GM19328 (cell line): ENCODE measurements at regions not wholly inside any gene's neighbourhood (a gene's known extent, or its start where the extent isn't known, plus 50 kb on each side); places are given as distances from the start of the nearest gene placed in this dataset.
"Not testable (repeated sequence)": the region's sequence is repeated elsewhere in the genome, so short reads cannot be mapped to it uniquely, and the experiment has no call there.

Experiments
- ATAC-seq: cut with Tn5 transposase; IDR thresholded peaks from one replicate; pipeline ENCODE4 v1.9.1; 2021; ENCODE audit warnings: mild to moderate bottlenecking, moderate library complexity; ENCODE audit not compliant: unreplicated experiment

DNA sequence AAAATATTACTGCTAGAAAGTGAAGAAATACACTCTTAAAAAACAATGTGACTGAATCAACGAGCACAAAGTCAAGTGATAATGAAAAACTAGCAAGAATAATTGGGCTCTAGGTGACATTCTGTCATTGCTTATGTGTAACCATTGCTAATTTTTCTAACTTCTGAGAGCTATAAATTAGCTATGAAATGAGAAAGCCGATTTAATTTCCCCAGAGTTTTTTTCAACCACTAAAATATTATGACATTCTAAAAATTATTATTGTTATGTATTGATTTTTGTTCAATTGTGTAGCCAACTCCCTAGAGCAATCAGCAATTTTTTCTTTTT, 458.6 kb upstream of the ATXN8OS start:
- no peak for ATAC-seq

DNA sequence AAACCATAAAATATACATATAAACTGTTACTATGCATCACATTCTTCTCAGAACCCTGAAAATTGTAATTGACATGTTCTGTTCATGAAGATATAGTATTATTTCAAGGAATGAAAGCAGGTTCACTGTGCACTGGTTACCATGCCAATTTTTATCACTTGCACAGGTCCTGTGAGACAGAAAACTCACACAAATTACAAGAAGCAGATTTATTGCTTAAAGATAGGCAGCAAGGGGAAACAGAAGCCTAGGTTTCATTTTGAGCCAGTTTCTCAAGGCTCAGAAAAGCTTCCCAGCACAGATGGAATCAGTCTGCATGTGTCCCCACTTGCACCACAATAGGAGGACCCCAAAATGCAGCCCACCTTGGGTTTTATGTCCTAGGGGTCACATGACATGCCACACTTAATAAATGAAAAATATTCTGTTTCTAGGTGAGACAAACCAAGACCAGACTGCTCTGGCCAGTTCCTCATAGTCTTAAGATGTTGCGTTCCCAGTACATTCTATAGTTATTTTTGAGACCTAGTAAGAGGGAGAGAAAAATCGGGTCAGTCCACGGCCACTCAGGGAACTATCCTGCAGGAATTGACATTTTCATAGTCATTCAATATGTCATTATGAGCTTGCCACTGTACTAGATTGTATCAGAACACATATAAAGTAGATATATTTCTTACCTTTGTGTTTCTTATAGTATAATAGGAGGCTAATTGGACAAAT, 459.1 kb upstream of the ATXN8OS start:
- ATAC-seq = no peak

DNA sequence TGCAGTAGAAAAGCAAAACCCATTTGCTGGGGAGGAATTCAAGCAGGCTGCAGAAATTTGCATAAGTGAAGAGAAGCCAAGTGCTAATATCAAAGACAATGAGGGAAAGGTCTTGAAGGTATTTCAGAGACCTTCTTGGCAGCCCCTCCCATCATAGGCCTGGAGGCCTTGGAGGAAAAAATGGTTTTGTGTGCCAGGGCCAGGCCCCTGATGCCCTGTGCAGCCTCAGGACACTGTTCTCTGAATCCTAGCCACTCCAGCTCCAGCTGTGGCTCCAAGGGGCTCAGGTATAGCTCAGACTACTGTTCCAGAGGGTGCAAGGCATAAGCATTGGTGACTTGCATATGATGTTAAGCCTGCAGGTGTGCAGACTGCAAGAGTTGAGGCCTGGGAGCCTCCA, 463.2 kb upstream of the ATXN8OS start:
- ATAC-seq = no peak

DNA sequence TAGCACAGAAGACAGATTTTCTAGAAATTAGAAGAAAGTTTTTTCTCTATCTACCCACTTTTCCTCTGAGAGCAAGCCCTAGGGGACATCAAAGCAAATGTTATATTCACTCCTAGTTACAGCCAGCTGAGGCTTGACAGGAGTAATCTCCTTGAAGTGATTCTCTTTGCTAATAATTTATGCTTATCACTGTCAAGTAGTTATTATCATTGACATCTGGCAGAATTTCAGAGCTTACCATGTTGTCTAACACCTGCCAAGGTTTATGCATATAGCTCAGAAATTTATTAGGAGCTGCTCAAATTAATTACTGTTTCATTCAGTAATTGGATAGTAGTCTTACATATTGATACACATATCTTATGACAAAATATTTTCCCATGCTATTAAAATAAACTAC, 465.9 kb upstream of the ATXN8OS start:
- no peak for ATAC-seq

DNA sequence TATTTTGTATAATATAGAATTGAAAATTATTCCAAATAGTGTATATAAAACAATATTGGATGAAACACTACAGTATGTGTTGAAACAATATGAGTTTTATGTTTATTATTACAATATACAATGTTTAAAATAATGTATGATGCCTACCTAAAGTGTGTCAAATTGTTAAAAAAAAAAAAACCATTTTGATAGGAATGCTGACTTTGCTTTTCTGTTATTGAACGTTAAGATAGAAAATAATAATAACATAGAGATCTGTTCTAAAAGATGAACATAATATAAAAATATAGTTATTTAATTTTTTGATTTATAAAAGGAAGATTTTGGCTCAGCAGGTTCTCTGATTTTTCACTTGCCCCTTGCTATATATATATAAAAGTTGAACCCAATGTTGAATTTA, 474.6 kb upstream of the ATXN8OS start:
- no peak for ATAC-seq

DNA sequence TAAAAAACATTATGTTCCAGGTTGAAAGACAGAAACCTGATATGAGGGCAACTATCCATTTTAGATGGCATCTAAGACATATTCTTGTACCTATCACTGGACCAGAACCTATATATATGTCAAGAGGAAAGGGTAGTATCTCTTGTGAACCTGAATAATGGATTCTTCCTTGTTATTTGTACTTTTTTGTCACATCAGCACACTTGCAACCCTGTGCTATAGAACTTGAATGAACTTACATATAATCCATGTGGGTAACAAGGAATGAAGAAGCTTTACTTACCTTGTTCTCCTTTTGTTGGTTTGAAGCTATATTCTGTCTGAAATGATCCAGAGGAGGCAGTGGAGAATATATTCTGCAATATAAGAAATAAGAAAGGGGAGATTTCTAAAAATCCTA, 483.7 kb upstream of the ATXN8OS start:
- no peak for ATAC-seq

DNA sequence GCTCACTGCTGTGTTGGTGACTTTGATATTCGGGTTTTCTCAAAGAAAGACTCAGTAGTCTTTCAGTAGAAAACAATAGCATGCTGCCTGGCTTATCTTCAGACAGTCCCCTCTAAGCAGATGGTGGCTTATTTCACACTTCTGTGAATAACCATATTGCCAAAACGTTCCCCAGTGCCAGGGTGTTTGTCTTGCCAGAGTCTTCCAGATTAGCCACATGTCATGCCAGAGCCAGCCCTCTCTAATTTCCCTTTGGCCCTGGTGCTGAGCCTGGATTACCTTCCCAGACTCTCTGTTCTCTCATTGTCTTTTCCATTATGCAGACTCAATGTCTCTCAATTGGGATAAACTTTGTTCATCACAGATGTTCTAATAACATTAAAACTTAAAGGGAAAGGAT, 488.0 kb upstream of the ATXN8OS start:
- ATAC-seq = no peak

DNA sequence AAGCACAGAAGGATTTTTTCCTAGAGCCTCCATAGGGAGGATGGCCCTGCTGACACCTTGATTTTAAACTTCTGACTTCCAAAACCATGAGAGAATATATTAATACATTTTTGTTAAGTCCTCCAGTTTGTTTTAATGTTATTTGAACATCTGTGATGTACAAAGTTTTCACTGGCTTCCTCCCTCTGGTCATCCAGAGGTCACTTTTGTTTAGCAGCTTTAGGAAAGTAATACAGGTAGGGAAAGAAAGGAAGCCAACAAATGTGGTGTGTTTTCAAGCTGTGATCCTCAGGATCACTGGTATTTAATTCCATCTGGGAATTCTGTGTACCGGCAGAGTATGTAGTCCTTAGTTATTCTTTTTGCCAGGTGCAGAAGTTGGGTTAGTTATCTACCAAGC, 488.8 kb upstream of the ATXN8OS start:
- no peak for ATAC-seq

DNA sequence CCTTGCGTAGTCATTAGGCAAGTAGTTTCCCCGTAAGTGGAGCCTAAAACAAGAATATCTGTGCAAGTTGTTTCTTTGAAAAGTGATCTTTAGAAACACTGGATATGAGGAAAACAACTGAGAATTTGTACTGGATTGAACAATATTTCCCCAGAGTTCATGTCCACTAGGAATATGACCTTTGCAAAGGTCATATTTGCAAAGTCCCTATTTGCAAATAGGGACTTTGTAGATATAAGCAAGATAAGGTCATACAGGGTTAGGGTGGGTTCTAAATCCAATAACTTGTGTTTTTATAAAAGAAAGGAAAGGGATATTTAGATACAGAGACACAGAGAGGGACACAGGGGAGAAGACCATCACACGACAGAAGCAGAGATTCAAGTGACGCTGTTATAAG, 489.2 kb upstream of the ATXN8OS start:
- no peak for ATAC-seq

DNA sequence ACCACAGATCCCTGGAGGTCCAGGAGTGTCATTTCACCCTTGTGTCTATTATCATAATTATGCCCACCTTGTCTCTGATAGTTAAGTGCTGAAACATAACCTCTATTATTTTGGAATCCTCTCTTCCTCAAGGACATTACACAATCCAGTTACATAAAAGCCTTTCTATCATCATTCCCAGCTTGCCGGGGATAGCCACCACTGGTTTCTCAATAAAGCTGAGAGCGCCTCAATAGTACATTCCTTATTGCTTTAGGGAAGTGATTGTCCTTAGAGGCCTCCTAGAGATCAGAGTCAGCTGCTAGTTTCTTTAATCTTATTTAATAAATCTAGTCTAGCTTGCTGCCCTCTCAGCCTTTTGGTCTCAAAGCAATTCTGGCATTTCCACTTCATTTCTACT, 490.0 kb upstream of the ATXN8OS start:
- no peak for ATAC-seq

DNA sequence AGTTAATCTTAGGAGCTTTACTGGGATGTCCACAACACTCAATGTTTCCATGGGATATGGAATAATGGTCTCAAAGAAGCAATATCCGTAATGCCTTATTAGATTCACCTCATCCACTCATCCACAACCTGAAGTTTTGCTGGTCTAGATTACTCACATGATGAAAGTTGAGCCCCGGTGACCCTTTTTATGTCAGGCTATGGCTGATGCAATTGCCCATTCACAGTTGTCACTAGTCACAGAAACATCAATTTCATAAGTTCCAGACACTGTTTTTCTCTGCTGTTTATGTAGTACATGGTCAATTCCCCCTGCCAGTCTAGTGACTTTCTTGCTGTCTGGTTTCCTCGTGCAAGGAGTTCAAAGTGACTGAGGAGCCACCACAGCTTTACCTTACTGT, 491.2 kb upstream of the ATXN8OS start:
- no peak for ATAC-seq

DNA sequence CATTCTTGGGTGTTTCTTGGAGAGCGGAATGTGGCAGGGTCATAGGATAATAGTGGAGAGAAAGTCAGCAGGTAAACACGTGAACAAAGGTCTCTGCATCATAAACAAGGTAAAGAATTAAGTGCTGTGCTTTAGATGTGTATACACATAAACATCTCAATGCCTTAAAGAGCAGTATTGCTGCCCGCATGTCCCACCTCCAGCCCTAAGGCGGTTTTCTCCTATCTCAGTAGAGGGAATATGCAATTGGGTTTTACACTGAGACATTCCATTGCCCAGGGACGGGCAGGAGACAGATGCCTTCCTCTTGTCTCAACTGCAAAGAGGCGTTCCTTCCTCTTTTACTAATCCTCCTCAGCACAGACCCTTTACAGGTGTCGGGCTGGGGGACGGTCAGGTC, 492.6 kb upstream of the ATXN8OS start:
- not testable (repeated sequence) for ATAC-seq

DNA sequence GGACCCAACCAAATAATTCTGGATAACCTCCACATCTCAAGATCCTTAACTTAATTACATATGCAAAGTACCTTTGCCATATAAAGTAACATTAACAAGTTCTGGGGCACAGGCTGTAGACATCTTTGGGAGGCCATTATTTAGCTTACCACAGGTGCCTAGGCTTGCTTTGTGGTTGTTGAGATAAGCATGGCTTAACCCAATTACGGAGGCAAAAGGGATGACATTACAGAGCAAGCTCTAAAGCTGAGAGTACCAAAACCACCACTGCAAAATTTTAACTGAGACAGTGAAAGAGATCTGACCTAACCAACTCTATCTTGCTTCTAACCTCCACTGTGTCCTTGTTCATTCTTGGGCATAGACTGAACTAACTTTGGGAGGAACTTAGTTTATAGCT, 502.9 kb upstream of the ATXN8OS start:
- no peak for ATAC-seq

DNA sequence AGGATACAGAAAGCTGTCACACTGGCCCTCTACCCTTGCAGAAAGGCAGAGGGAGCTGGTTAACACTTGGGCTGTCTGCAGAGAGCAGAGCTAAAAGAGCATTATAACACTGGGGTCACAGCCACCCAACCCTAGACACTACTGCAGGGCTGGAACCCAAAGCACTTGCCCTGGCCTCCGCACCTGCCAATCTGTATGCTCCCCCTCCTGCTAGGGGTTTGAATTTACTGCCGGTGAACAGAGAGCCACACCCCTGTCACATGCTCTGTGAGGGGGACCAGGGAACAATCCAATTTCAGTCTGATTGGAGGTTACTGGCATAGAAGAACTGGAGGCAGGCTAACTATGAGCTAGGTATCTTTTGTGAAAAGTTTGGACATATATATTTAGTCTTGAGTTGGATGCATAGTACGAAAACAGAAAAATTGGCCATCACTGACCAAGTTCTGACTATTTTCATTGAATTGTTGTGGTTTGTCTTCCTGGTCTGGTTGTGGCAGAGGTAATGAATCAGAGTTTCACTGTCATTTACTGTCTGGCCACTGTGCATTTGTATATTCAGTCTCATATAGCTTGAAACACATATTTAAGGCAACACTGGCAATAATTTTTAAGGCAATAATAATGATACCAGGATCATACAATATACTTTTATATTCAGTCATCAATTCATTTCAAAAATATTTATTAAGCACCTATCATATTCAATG, 504.3 kb upstream of the ATXN8OS start:
- no peak for ATAC-seq

DNA sequence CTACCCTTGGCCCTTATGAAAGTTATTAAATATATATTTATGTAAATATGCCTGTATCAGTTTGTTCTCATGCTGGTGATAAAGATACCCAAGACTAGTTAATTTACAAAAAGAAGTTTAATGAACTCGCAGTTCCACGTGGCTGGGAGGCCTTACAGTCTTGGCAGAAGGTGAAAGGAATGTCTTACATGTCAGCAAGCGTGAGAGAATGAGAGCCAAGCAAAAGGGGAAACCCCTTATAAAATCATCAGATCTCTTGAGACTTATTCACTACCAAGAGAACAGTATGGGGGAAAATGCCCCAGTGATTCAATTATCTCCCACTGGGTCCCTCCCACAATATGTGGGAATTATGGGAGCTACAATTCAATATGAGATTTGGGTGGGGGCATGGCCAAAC, 506.0 kb upstream of the ATXN8OS start:
- no peak for ATAC-seq

DNA sequence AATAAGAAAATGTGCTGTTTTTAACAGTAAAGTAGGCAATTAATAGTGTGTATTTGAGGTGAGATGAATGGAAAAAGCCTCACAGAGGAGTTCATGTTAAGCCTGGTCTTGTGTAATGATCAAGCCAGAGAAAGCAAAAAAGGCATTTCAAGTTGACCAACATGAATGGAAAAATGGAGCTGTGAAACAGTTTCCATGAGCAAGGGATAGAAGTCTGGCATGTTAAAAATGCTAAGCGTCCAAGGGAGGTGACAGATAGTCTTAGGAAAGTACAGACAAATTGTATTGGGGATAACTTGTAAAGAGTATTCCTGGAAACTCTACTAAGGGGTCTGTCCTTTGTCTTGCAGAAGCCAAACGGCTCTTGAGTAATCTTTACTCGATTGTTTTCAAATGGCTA, 506.8 kb upstream of the ATXN8OS start:
- ATAC-seq = no peak

DNA sequence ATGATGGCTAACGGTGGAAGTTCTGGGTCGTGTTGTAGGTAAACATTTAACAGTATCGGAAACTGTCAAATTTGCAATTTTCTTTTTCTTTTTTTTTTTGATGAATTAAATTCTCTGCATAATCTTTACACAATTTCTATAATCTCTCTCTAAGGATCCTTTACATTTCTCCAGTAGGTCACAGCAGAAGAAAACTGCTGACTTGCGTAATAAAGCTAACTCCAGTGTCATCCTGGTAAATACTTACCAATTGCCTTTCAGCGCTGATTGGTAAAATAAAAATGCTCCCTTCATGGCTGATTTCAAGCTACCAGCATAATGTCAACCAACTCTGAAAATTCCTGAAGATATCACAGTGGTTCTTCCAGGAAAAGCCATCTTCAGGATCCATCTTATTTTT, 510.5 kb upstream of the ATXN8OS start:
- ATAC-seq = no peak

DNA sequence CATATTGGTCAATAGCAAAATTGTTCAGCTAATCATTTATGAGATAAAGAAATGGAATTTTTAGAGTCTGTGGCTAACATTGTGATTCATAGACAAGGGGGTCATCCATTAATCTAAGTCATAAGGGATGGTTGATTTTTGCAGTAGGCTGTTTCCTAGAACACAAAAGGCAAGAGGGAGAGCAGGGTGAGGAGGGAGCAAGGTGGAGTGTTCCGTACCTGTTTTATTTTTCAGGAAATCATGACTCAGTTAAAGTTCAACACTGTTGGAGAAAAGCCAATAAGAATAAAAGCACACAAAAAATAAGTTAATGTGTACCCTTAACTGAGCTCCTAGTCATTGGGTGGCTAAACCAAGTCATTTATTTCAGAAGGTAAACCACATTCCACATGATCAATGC, 512.4 kb upstream of the ATXN8OS start:
- ATAC-seq = no peak

DNA sequence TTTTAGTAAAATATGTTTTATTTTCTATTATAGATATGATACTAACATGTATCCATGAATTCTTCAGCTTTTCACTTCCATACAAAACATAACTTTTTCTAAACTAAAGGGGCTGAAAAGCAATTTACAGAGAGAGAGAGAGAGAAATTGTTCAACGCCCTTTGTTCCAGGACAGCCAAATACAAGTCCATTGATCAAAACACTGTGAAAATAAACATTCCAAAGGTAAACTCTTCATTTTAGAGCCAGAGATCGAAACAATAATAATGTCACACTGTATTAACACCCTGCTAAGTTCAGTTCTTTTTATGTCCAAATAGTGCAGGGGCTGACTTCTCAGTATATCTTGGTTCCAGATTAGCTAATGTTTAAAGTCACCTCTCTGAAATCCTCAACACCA, 516.2 kb upstream of the ATXN8OS start:
- ATAC-seq = no peak

DNA sequence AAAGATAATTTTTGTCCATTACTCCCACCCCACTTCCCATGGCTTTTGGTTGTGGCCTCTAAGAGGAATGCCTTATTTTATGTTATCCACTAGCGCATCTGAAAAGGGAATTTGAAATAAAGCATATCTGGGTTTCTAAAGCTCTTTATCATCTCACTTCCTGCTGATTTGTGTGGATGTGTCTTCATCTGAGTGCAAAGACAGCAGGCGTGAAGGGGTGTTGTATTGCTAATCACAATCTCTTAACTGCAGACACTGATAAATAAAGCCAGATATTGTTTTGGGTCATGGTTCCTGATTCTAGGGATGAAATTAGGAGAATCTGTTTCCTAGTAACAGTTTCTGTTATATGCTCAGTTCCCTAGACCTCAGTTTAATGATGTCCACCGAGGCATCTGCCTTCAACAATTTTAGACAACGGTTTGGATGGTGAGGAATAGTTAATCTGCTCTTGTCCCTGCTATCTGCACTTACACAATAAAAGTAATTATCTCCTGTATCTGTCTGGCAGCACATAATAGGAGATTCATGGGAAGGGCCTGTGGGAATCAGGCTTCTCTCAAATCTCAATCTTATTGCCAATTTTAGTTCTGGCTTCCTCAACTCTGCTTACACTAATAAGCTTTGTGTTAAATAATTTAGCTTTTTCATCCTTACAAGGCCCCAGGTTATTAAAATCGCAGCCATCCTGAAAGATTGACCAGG, 517.9 kb upstream of the ATXN8OS start:
- ATAC-seq = no peak

DNA sequence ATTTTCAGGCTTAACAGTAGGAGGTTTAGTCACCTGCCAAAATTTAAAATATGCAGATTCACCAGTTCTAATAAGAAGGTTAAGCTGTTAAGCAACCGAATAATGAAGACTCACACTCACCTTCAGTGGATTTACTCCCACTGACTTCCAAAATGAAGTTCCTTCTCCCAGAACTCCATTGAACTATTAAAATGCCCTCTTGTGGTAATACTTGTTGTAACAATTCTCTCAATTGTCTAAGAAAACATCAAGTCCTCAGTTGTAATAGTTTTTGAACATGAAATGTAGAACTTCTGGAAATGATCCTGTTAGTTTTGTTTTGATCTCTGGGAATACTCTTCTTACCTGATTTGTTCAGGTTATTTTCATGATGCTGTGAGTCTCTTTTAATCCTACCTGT, 522.0 kb upstream of the ATXN8OS start:
- ATAC-seq = no peak

DNA sequence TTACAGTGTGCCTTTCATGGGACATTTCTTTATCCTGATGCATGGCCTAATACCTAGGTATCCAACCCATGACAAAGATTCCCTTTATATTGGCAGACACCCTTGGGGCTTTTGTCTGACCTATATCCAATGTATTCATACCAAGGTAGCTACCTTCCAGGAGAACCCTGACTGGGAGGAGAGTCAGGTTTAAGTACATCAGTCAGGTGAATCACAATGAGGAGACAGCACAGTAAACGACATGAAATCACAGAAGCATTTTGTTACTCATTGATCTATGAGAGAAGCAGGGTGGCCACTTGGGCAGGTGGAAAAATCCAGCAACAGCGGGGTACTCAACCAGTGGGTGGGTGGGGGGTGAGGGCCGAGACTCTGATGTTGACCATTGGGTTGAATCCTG, 527.4 kb upstream of the ATXN8OS start:
- no peak for ATAC-seq
